Stimulated activated naive CD8-positive, alpha-beta T cell treated with anti-CD3 and anti-CD28 coated beads, Interleukin-15, Interleukin-2, amounts not matched to agents 100 ng/mL and 50 ng/mL, for 24 hours (primary cell): ENCODE measurements at regions not wholly inside any gene's neighbourhood (a gene's known extent, or its start where the extent isn't known, plus 50 kb on each side); places are given as distances from the start of the nearest gene placed in this dataset.

ENCODE experiments used
- H3K27ac Mint-ChIP-seq: one replicate; pipeline ENCODE4 v1.8.0; 2021; ENCODE audit warnings: mild to moderate bottlenecking, mixed read lengths
- H3K27me3 Mint-ChIP-seq: one replicate; pipeline ENCODE4 v1.8.0; 2021; ENCODE audit warnings: mixed read lengths
- H3K36me3 Mint-ChIP-seq: one replicate; pipeline ENCODE4 v1.8.0; 2021; ENCODE audit warnings: low read depth, mixed read lengths
- H3K4me1 Mint-ChIP-seq: one replicate; pipeline ENCODE4 v1.8.0; 2021; ENCODE audit warnings: low read depth, mixed read lengths
- H3K4me3 Mint-ChIP-seq: one replicate; pipeline ENCODE4 v1.8.0; 2021; ENCODE audit warnings: mild to moderate bottlenecking, mixed read lengths
- H3K9me3 Mint-ChIP-seq: one replicate; pipeline ENCODE4 v1.8.0; 2021; ENCODE audit warnings: mixed read lengths

DNA sequence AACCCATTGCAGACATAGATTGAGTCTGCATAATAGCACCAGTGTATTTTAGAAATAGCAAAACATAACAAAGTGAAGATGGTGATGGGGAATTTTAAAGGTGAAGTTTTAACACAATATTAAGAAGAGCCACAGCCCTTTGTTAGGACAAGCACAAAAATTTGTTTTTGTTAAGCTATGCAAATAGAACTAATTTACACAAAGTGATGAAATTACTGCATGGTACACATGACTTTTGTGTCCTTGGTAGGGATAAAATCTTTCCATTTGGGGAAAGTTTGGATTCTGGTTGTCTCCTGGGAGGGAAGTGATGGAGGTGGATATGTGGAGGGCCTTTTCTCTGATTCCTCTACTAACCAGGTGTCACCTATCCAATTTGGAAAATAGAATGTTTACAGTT lies 50.4 kb upstream of the MTNR1B start:
- Mint-ChIP-seq H3K36me3 (no peaks in the 10 kb centered on the region), H3K27ac (no peak overlapping the region), H3K9me3 (peaks cover under 1% of the 10 kb centered on the region), H3K4me1 (no peaks in the 10 kb centered on the region), H3K4me3 (no peak overlapping the region), H3K27me3 (peaks cover 4% of the 10 kb centered on the region)
